B cell (primary cell): ENCODE measurements at regions not wholly inside any gene's neighbourhood (a gene's known extent, or its start where the extent isn't known, plus 50 kb on each side); places are given as distances from the start of the nearest gene placed in this dataset.

Source experiments
- EZH2 ChIP-seq: IDR thresholded peaks from 2 replicates; pipeline ENCODE4 v1.6.1; 2012; ENCODE audit warnings: borderline replicate concordance, low read depth, mild to moderate bottlenecking, moderate library complexity, low read length; ENCODE audit not compliant: insufficient read depth, poor library complexity, severe bottlenecking
- TF ChIP-seq, protein P1 (sequence below): fragments of 200-600 bp; IDR thresholded peaks from one replicate; pipeline ENCODE4 v1.8.0; 2022; ENCODE audit warnings: antibody characterized with exemption, mild to moderate bottlenecking

GRCh38 chr4:120524237-120524636, 398.3 kb downstream of the PRDM5 start:
- TF ChIP-seq, protein P1, sequence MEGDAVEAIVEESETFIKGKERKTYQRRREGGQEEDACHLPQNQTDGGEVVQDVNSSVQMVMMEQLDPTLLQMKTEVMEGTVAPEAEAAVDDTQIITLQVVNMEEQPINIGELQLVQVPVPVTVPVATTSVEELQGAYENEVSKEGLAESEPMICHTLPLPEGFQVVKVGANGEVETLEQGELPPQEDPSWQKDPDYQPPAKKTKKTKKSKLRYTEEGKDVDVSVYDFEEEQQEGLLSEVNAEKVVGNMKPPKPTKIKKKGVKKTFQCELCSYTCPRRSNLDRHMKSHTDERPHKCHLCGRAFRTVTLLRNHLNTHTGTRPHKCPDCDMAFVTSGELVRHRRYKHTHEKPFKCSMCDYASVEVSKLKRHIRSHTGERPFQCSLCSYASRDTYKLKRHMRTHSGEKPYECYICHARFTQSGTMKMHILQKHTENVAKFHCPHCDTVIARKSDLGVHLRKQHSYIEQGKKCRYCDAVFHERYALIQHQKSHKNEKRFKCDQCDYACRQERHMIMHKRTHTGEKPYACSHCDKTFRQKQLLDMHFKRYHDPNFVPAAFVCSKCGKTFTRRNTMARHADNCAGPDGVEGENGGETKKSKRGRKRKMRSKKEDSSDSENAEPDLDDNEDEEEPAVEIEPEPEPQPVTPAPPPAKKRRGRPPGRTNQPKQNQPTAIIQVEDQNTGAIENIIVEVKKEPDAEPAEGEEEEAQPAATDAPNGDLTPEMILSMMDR, result no peak
- TF ChIP-seq EZH2, result no peak
